Hepatocyte (in vitro differentiated cells): ENCODE measurements at regions not wholly inside any gene's neighbourhood (a gene's known extent, or its start where the extent isn't known, plus 50 kb on each side); places are given as distances from the start of the nearest gene placed in this dataset.

Source experiments
- DNase-seq: peaks from one replicate; pipeline ENCODE4 v3.0.0-alpha.2; 2016; ENCODE audit warnings: low spot score
- H2AFZ ChIP-seq: fragments of 200-600 bp; sonication (generic); 2 replicates; pipeline ENCODE4 v1.6.0; 2016; ENCODE audit warnings: antibody characterized with exemption, mild to moderate bottlenecking
- H3K27ac ChIP-seq: fragments of 200-600 bp; sonication (generic); 2 replicates; pipeline ENCODE4 v1.5.1; 2016; ENCODE audit warnings: mild to moderate bottlenecking
- H3K27me3 ChIP-seq: fragments of 200-600 bp; sonication (generic); 2 replicates; pipeline ENCODE4 v1.6.1; 2016
- H3K36me3 ChIP-seq: fragments of 200-600 bp; sonication (generic); replicated peaks from 2 replicates; pipeline ENCODE4 v1.5.1; 2016; ENCODE audit warnings: low read depth; ENCODE audit not compliant: insufficient read depth
- H3K4me1 ChIP-seq: fragments of 200-600 bp; sonication (generic); 2 replicates; pipeline ENCODE4 v1.5.1; 2016; ENCODE audit warnings: mild to moderate bottlenecking, moderate library complexity; ENCODE audit not compliant: insufficient read depth
- H3K4me2 ChIP-seq: fragments of 200-600 bp; sonication (generic); 2 replicates; pipeline ENCODE4 v1.6.0; 2016
- H3K4me3 ChIP-seq: fragments of 200-600 bp; sonication (generic); 2 replicates; pipeline ENCODE4 v1.5.1; 2016; ENCODE audit warnings: mild to moderate bottlenecking
- H3K79me2 ChIP-seq: fragments of 200-600 bp; sonication (generic); 2 replicates; pipeline ENCODE4 v1.6.0; 2017; ENCODE audit warnings: mild to moderate bottlenecking
- H3K9me2 ChIP-seq: fragments of 200-600 bp; sonication (generic); replicated peaks from 2 replicates; pipeline ENCODE4 v1.6.0; 2017; ENCODE audit warnings: mild to moderate bottlenecking; ENCODE audit not compliant: insufficient read depth
- H3K9me3 ChIP-seq: fragments of 200-600 bp; sonication (generic); 2 replicates; pipeline ENCODE4 v1.5.1; 2016; ENCODE audit warnings: low read depth, mild to moderate bottlenecking
- H4K20me1 ChIP-seq: fragments of 200-600 bp; sonication (generic); 2 replicates; pipeline ENCODE4 v1.6.0; 2016; ENCODE audit warnings: mild to moderate bottlenecking; ENCODE audit not compliant: insufficient read depth, poor library complexity, severe bottlenecking
- EZH2 ChIP-seq: fragments of 200-600 bp; sonication (generic); IDR thresholded peaks from 2 replicates; pipeline ENCODE4 v1.6.1; 2016; ENCODE audit warnings: antibody characterized with exemption, mild to moderate bottlenecking, borderline replicate concordance
- EZH2phosphoT487 ChIP-seq: fragments of 200-600 bp; sonication (generic); IDR thresholded peaks from one replicate; pipeline ENCODE4 v1.6.1; 2018; ENCODE audit warnings: antibody characterized with exemption, mild to moderate bottlenecking, low read depth, moderate library complexity; ENCODE audit not compliant: unreplicated experiment, severe bottlenecking
- WGBS: methylation state at CpG from one replicate; pipeline ENCODE4 v1.1.6; 2016; ENCODE audit warnings: low lambda C conversion rate; ENCODE audit errors: missing lambda C conversion rate; 5-methylcytosine and 5-hydroxymethylcytosine counted together
- TF ChIP-seq, protein P1 (sequence below): fragments of 200-600 bp; sonication (generic); IDR thresholded peaks from 2 replicates; pipeline ENCODE4 v1.5.1; 2016; ENCODE audit warnings: antibody characterized with exemption, mild to moderate bottlenecking; ENCODE audit not compliant: poor library complexity

DNA sequence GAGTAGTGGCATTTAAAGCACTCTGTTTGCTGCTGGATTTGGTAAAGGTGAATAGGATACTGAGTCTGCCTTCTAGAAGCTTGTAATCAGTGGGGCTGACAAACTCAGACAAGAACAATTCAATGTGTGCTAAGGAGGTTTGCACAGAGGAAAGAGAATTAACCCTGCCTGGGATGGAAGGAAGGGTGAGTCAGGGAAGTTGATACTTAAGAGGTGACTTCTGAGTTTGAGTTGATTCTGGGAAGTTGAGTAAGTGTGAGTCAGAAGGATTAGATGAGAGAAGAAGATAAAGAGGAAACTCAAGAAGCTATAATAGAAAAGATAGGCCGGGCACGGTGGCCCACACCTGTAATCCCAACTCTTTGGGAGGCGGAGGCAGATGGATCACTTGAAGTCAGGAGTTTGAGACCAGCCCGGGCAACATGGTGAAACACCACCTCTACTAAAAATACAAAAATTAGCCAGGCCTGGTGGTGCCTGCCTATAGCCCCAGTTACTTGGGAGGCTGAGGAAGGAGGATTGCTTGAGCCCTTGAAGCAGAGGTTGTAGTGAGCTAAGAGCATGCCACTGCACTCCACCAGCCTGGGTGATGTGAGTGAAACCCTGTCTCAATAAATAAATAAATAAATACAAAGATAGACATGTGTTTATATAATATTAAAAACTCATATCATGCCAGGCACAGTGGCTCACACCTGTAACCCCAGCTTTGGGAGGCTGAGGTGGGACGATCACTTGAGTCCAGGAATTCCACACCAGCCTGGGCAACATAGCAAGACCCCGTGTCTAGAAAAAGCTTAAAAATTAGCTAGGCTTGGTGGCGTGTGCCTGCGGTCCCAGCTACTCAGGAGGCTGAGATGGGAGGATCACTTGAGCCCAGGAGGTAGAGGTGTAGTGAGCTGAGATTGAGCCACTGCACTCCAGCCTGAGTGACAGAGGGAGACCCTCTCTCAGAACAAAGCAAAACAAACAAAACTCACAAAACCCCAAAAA, 126.8 kb upstream of the CPM start:
- H3K36me3 ChIP-seq = no peaks in the 10 kb centered on the region
- 89% methylated on average over 8 of the region's 8 CpGs for WGBS
- no peak for TF ChIP-seq EZH2phosphoT487
- no peak for TF ChIP-seq EZH2
- TF ChIP-seq, protein P1, sequence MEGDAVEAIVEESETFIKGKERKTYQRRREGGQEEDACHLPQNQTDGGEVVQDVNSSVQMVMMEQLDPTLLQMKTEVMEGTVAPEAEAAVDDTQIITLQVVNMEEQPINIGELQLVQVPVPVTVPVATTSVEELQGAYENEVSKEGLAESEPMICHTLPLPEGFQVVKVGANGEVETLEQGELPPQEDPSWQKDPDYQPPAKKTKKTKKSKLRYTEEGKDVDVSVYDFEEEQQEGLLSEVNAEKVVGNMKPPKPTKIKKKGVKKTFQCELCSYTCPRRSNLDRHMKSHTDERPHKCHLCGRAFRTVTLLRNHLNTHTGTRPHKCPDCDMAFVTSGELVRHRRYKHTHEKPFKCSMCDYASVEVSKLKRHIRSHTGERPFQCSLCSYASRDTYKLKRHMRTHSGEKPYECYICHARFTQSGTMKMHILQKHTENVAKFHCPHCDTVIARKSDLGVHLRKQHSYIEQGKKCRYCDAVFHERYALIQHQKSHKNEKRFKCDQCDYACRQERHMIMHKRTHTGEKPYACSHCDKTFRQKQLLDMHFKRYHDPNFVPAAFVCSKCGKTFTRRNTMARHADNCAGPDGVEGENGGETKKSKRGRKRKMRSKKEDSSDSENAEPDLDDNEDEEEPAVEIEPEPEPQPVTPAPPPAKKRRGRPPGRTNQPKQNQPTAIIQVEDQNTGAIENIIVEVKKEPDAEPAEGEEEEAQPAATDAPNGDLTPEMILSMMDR = no peak

DNA sequence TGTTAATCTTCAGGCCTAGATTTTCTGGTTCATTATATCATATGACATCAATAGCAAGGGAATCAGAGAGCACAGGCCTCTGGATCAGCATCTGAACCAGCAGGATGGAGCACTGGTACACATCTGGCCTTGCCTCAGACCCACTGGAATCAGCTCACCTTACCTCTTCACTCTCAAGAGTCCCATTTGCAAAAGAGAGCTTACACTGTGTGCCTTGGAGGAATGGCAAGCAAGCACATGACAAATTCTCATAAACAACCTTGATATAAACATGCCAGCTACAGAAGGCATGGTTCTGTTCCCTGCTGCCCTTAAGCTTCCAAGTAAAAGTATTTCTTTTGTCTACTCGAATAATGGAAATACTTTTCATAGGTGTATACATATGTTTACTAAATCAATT, 128.6 kb upstream of the CPM start:
- no peaks in the 10 kb centered on the region for H4K20me1 ChIP-seq
- no peak overlapping the region for H3K27ac ChIP-seq
- H3K79me2 ChIP-seq = no peaks in the 10 kb centered on the region
- no peak for DNase-seq
- H2AFZ ChIP-seq = no peak overlapping the region
- H3K4me1 ChIP-seq = no peaks in the 10 kb centered on the region
- H3K36me3 ChIP-seq = no peaks in the 10 kb centered on the region
- no peak overlapping the region for H3K4me2 ChIP-seq
- no peaks in the 10 kb centered on the region for H3K9me3 ChIP-seq
- H3K9me2 ChIP-seq = no peaks in the 10 kb centered on the region
- no peak overlapping the region for H3K4me3 ChIP-seq
- TF ChIP-seq, protein P1 = no peak
- TF ChIP-seq EZH2 (no peak), EZH2phosphoT487 (no peak)
- H3K27me3 ChIP-seq = no peaks in the 10 kb centered on the region
- WGBS = 65% methylated on average over 1 of the region's 1 CpG

More for the DNA sequence above, 126.8 kb upstream of the CPM start:
- no peaks in the 10 kb centered on the region for H4K20me1 ChIP-seq
- H3K27me3 ChIP-seq = no peaks in the 10 kb centered on the region
- H3K27ac ChIP-seq = no peak overlapping the region
- H2AFZ ChIP-seq = no peak overlapping the region
- H3K79me2 ChIP-seq = no peaks in the 10 kb centered on the region
- no peak overlapping the region for H3K4me3 ChIP-seq
- H3K4me2 ChIP-seq = no peak overlapping the region
- no peak for DNase-seq
- H3K9me3 ChIP-seq = no peaks in the 10 kb centered on the region
- no peaks in the 10 kb centered on the region for H3K4me1 ChIP-seq
- no peaks in the 10 kb centered on the region for H3K9me2 ChIP-seq

DNA sequence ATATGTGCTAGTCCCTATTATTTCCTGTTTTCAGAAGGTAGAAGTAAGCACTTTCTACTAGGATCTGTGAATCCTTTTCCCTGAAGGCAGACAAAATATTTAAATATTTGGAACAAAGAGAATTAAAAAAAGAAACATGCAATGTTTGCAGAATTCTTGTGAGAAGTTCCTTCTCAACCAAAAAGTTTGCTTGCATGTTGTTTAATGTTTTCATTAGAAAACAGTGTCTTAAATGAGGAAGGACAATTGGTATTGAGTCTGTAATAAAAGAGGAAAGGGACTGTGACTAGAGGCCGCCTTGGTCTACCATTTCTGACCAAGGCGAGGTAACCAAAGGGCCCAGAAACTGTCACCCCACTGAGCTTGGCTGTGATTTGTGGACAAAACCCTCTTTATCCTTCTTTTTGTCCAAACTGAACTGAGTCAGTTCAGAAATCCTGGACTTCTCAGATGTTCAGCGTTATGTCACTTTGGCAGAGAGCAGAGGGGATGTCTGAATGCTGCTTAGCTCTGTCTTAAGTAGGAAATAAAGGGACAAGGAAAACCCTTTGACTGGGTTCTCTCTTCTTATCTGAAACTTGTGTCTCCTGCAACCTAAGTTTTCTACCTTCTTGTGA, 129.8 kb upstream of the CPM start:
- no peak overlapping the region for H3K27ac ChIP-seq
- H3K9me2 ChIP-seq = no peaks in the 10 kb centered on the region
- no peak overlapping the region for H3K4me2 ChIP-seq
- no peaks in the 10 kb centered on the region for H3K79me2 ChIP-seq
- H4K20me1 ChIP-seq = no peaks in the 10 kb centered on the region
- H3K4me3 ChIP-seq = no peak overlapping the region
- DNase-seq = no peak
- TF ChIP-seq, protein P1 = no peak
- TF ChIP-seq EZH2phosphoT487 (no peak), EZH2 (no peak)
- H3K27me3 ChIP-seq = no peaks in the 10 kb centered on the region
- no peaks in the 10 kb centered on the region for H3K36me3 ChIP-seq
- no peaks in the 10 kb centered on the region for H3K9me3 ChIP-seq
- WGBS = 98% methylated on average over 3 of the region's 3 CpGs
- H2AFZ ChIP-seq = peak overlapping the region; percentile 4
- H3K4me1 ChIP-seq = no peaks in the 10 kb centered on the region
